HCT116 (cell line): ENCODE measurements at regions not wholly inside any gene's neighbourhood (a gene's known extent, or its start where the extent isn't known, plus 50 kb on each side); places are given as distances from the start of the nearest gene placed in this dataset.
"Not testable (repeated sequence)": the region's sequence is repeated elsewhere in the genome, so short reads cannot be mapped to it uniquely, and the experiment has no call there.

ENCODE experiments used
- ATAC-seq: fragments of 200-7000 bp; cut with Tn5 transposase; 2 replicates; pipeline ENCODE4 v1.9.1; 2020; ENCODE audit warnings: mild to moderate bottlenecking, moderate library complexity
- BruUV-seq: library from RNA; stranded (reverse); fragments of 400-500 nt; replicated peaks from 2 replicates; lab custom pipeline; 2021; lab: Mats Ljungman, UMichigan
- CTCF ChIA-PET: fragments of 300-600 bp; sonication (Branson Sonifier 250); formaldehyde crosslinking; loops from one replicate; lab custom pipeline; 2021; ENCODE audit warnings: antibody characterized with exemption; lab: Charles Lee
- POLR2A ChIA-PET: fragments of 300-600, 350-600 bp; sonication (Branson Sonifier 250); formaldehyde crosslinking; loops from one replicate; lab custom pipeline; 2021; ENCODE audit warnings: antibody characterized with exemption; lab: Charles Lee
- RAD21 ChIA-PET, 2 experiments: fragments of 300-600 bp; sonication (Branson Sonifier 250); formaldehyde crosslinking; loops; one replicate each; lab custom pipeline; 2023; ENCODE audit warnings: low total read pairs in 2 of 2; ENCODE audit not compliant: uncharacterized antibody in 2 of 2, unreplicated experiment in 2 of 2, low non-redundant PET in 1 of 2; lab: Charles Lee
- DNase-seq: peaks from one replicate; pipeline ENCODE4 v3.0.0-alpha.2; 2010; ENCODE audit warnings: low read depth, low spot score
- H2AFZ ChIP-seq: fragments of 200-600 bp; shearing (Covaris generic), sonication (generic); 2 replicates; pipeline ENCODE4 v1.6.1; 2017; ENCODE audit warnings: low read depth, mixed run types, mixed read lengths, antibody characterized with exemption, low read length; ENCODE audit not compliant: poor library complexity, severe bottlenecking
- H3K27ac ChIP-seq: 2 replicates; pipeline ENCODE4 v1.5.1; 2012; ENCODE audit warnings: low read depth, low read length
- H3K27me3 ChIP-seq: fragments of 200-600 bp; sonication (generic); 2 replicates; pipeline ENCODE4 v1.6.1; 2016; ENCODE audit warnings: mixed run types, low read length, mixed read lengths; ENCODE audit not compliant: insufficient read depth
- H3K36me3 ChIP-seq, 2 experiments: fragments of 200-500 bp in 1 of 2; fragments of 200-600 bp in 1 of 2; sonication (Bioruptor generic) in 1 of 2; sonication (generic) in 1 of 2; 2 replicates each; pipeline versions ENCODE4 v1.5.1 to v1.6.1; 2014 to 2016; ENCODE audit warnings: low read length in 2 of 2, inconsistent platforms in 1 of 2, mixed read lengths in 1 of 2, mixed run types in 1 of 2; ENCODE audit not compliant: insufficient read depth in 2 of 2, control insufficient read depth in 1 of 2
- H3K4me1 ChIP-seq, 2 experiments: fragments of 200-600 bp in 1 of 2; sonication (generic) in 1 of 2; 2 replicates each; pipeline versions ENCODE4 v1.5.1 to v1.6.1; 2012 to 2017; ENCODE audit warnings: low read length in 2 of 2, inconsistent platforms in 1 of 2, mild to moderate bottlenecking in 1 of 2, mixed read lengths in 1 of 2, mixed run types in 1 of 2, moderate library complexity in 1 of 2; ENCODE audit not compliant: insufficient read depth in 2 of 2, control insufficient read depth in 1 of 2
- H3K4me2 ChIP-seq: fragments of 200-600 bp; sonication (generic); 2 replicates; pipeline ENCODE4 v1.6.1; 2017; ENCODE audit warnings: mixed run types, low read length, mixed read lengths
- H3K4me3 ChIP-seq, 2 experiments: fragments of 200-600 bp in 1 of 2; sonication (generic) in 1 of 2; replicated peaks in 1 of 2; 2 replicates each; pipeline ENCODE4 v1.5.1; 2011 to 2016; ENCODE audit warnings: low read length in 2 of 2, control low read depth in 1 of 2, low read depth in 1 of 2, mild to moderate bottlenecking in 1 of 2, mixed read lengths in 1 of 2, mixed run types in 1 of 2
- H3K79me2 ChIP-seq: fragments of 200-600 bp; sonication (generic); 2 replicates; pipeline ENCODE4 v1.6.1; 2017; ENCODE audit warnings: mild to moderate bottlenecking, mixed run types, low read length, moderate library complexity, mixed read lengths; ENCODE audit not compliant: insufficient read depth
- H3K9ac ChIP-seq: fragments of 200-600 bp; sonication (generic); 2 replicates; pipeline ENCODE4 v1.6.1; 2016; ENCODE audit warnings: low read length, mixed read lengths
- H3K9me2 ChIP-seq: fragments of 200-600 bp; sonication (generic), shearing (Covaris generic); 2 replicates; pipeline ENCODE4 v1.6.1; 2017; ENCODE audit warnings: mixed run types, mild to moderate bottlenecking, moderate library complexity; ENCODE audit not compliant: insufficient read depth
- H3K9me3 ChIP-seq, 2 experiments: fragments of 200-500 bp in 1 of 2; fragments of 200-600 bp in 1 of 2; sonication (Bioruptor generic) in 1 of 2; sonication (generic) in 1 of 2; 2 replicates each; pipeline ENCODE4 v1.6.1; 2014 to 2017; ENCODE audit warnings: low read length in 2 of 2, mixed read lengths in 2 of 2, inconsistent platforms in 1 of 2, low read depth in 1 of 2, mild to moderate bottlenecking in 1 of 2, mixed run types in 1 of 2, moderate library complexity in 1 of 2; ENCODE audit not compliant: control insufficient read depth in 1 of 2, insufficient read depth in 1 of 2
- H4K20me1 ChIP-seq: fragments of 200-600 bp; sonication (generic), shearing (Covaris generic); 2 replicates; pipeline ENCODE4 v1.6.1; 2017; ENCODE audit warnings: mixed run types, mild to moderate bottlenecking, moderate library complexity; ENCODE audit not compliant: insufficient read depth
- CBX3 ChIP-seq: IDR thresholded peaks from 2 replicates; pipeline ENCODE4 v1.6.1; 2012; ENCODE audit warnings: low read depth
- CEBPB ChIP-seq: IDR thresholded peaks from 2 replicates; pipeline ENCODE4 v1.6.1; 2012; ENCODE audit warnings: low read depth
- EZH2phosphoT487 ChIP-seq: fragments of 200-600 bp; IDR thresholded peaks from 2 replicates; pipeline ENCODE4 v1.6.1; 2018; ENCODE audit warnings: antibody characterized with exemption, borderline replicate concordance
- FOSL1 ChIP-seq: IDR thresholded peaks from 2 replicates; pipeline ENCODE4 v1.6.1; 2012; ENCODE audit warnings: low read depth
- SRF ChIP-seq: IDR thresholded peaks from 2 replicates; pipeline ENCODE4 v1.6.1; 2012; ENCODE audit warnings: low read depth
- intact Hi-C: fragments of 100-400 bp; cut with micrococcal nuclease; formaldehyde crosslinking; loops from 2 replicates; pipeline ENCODE4 v1.10.0; 2022

DNA sequence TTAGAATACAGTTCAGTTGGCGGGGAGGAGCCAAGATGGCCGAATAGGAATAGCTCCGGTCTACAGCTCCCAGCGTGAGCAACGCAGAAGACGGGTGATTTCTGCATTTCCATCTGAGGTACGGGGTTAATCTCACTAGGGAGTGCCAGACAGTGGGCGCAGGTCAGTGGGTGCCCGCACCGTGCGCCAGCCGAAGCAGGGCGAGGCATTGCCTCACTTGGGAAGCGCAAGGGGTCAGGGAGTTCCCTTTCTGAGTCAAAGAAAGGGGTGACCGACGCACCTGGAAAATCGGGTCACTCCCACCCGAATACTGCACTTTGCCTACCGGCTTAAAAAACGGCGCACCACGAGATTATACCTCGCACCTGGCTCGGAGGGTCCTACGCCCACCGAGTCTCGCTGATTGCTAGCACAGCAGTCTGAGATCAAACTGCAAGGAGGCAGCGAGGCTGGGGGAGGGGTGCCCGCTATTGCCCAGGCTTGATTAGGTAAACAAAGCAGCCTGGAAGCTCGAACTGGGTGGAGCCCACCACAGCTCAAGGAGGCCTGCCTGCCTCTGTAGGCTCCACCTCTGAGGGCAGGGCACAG, 631.5 kb upstream of the NECTIN3 start:
- H3K4me3 ChIP-seq, H3K36me3 ChIP-seq, intact Hi-C loops, BruUV-seq, H3K9me2 ChIP-seq, H3K4me2 ChIP-seq, H3K4me1 ChIP-seq, H4K20me1 ChIP-seq, DNase-seq, POLR2A ChIA-PET, H3K27ac ChIP-seq, H3K79me2 ChIP-seq, H2AFZ ChIP-seq, H3K9ac ChIP-seq, H3K27me3 ChIP-seq, CTCF ChIA-PET, RAD21 ChIA-PET, H3K9me3 ChIP-seq, ATAC-seq: not testable (repeated sequence)

DNA sequence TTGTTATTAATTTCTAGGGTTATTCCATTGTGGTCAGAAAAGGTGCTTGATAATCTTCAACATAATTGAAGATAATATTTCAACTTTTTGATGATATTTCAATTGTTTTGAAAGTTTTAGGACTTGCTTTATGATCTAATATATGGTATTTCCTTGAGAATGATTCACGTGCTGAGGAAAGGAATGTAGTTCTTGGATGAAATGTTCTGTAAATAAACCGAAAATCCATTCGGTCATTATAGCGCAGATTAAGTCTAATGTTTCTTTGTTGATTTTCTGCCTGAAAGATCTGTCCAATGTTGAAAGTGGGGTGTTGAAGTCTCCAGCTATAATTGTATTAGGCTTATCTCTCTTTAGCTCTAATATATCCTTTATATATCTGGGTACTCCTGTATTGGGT, 617.5 kb upstream of the NECTIN3 start:
- no peaks in the 10 kb centered on the region for H4K20me1 ChIP-seq
- no peak overlapping the region for H3K9ac ChIP-seq
- BruUV-seq: no TSS peak
- no peak overlapping the region for H3K4me3 ChIP-seq
- ChIA-PET POLR2A (no interaction called here), RAD21 (no interaction called here), CTCF (no interaction called here)
- H3K27me3 ChIP-seq: no peaks in the 10 kb centered on the region
- no peak for DNase-seq
- H3K9me2 ChIP-seq: no peaks in the 10 kb centered on the region
- no peaks in the 10 kb centered on the region for H3K79me2 ChIP-seq
- H3K4me1 ChIP-seq: no peaks in the 10 kb centered on the region
- peaks cover 0 to 4% of the 10 kb centered on the region in 2 experiments; a peak in 1 of 4 replicates for H3K9me3 ChIP-seq
- H3K27ac ChIP-seq: no peak overlapping the region
- no peak for TF ChIP-seq CBX3
- TF ChIP-seq CEBPB: no peak
- no peak for TF ChIP-seq EZH2phosphoT487
- no peak for TF ChIP-seq SRF
- TF ChIP-seq FOSL1: no peak
- TF ChIP-seq, all 23 proteins: peak for 0
- no peak for ATAC-seq
- Histone ChIP-seq H2AFZ (no peak overlapping the region), H3K4me2 (no peak overlapping the region), H3K36me3 (no peaks in the 10 kb centered on the region)
- intact Hi-C loops: no loop called here
